Keratinocyte (primary cell): ENCODE measurements at regions not wholly inside any gene's neighbourhood (a gene's known extent, or its start where the extent isn't known, plus 50 kb on each side); places are given as distances from the start of the nearest gene placed in this dataset.

Experiments
- DNase-seq: peaks from one replicate; pipeline ENCODE4 v3.0.0-alpha.2; 2011; ENCODE audit warnings: low read depth, missing footprints, low spot score
- FAIRE-seq: peaks from 2 replicates; lab custom pipeline; 2011; peaks lifted over from hg19 to GRCh38; lab: Jason Lieb, UNC
- H2AFZ ChIP-seq: 2 replicates; pipeline ENCODE4 v1.6.0; 2012; ENCODE audit warnings: low read length, control low read depth, inconsistent platforms; ENCODE audit not compliant: control insufficient read depth
- H3K27ac ChIP-seq: 2 replicates; pipeline ENCODE4 v1.5.1; 2011; ENCODE audit warnings: low read length; ENCODE audit not compliant: control insufficient read depth, insufficient read depth
- H3K27me3 ChIP-seq: 3 replicates; pipeline ENCODE4 v1.6.0; 2011; ENCODE audit warnings: low read length; ENCODE audit not compliant: control insufficient read depth, insufficient read depth; ENCODE audit errors: extremely low read depth
- H3K36me3 ChIP-seq, 2 experiments: 2 replicates in 1 of 2; 3 replicates in 1 of 2; pipeline ENCODE4 v1.5.1; 2011; ENCODE audit warnings: low read length in 2 of 2, mild to moderate bottlenecking in 1 of 2; ENCODE audit not compliant: control insufficient read depth in 2 of 2, insufficient read depth in 2 of 2; ENCODE audit errors: extremely low read depth in 1 of 2
- H3K4me1 ChIP-seq: 3 replicates; pipeline ENCODE4 v1.5.1; 2011; ENCODE audit warnings: low read length; ENCODE audit not compliant: control insufficient read depth, insufficient read depth; ENCODE audit errors: extremely low read depth
- H3K4me2 ChIP-seq: 3 replicates; pipeline ENCODE4 v1.6.0; 2011; ENCODE audit warnings: low read depth, low read length; ENCODE audit not compliant: control insufficient read depth, insufficient read depth; ENCODE audit errors: extremely low read depth
- H3K4me3 ChIP-seq, 3 experiments: fragments of 200-600 bp in 1 of 3; sonication (generic) in 1 of 3; 2 replicates in 2 of 3; 3 replicates in 1 of 3; pipeline ENCODE4 v1.5.1; 2011 to 2016; ENCODE audit warnings: low read length in 3 of 3, mild to moderate bottlenecking in 3 of 3, control low read depth in 2 of 3, inconsistent platforms in 1 of 3, low read depth in 1 of 3, mixed read lengths in 1 of 3, mixed run types in 1 of 3, moderate library complexity in 1 of 3; ENCODE audit not compliant: control insufficient read depth in 2 of 3, insufficient read depth in 2 of 3; ENCODE audit errors: extremely low read depth in 1 of 3
- H3K79me2 ChIP-seq: 2 replicates; pipeline ENCODE4 v1.6.0; 2012; ENCODE audit warnings: low read length; ENCODE audit not compliant: control insufficient read depth, insufficient read depth
- H3K9ac ChIP-seq: 3 replicates; pipeline ENCODE4 v1.6.0; 2011; ENCODE audit warnings: low read length; ENCODE audit not compliant: control insufficient read depth, insufficient read depth; ENCODE audit errors: extremely low read depth
- H3K9me1 ChIP-seq: 3 replicates; pipeline ENCODE4 v1.6.0; 2011; ENCODE audit warnings: low read length; ENCODE audit not compliant: control insufficient read depth, insufficient read depth; ENCODE audit errors: extremely low read depth
- H3K9me3 ChIP-seq: 2 replicates; pipeline ENCODE4 v1.5.1; 2012; ENCODE audit warnings: low read depth, low read length; ENCODE audit not compliant: control insufficient read depth
- H4K20me1 ChIP-seq: 3 replicates; pipeline ENCODE4 v1.6.0; 2011; ENCODE audit warnings: low read length; ENCODE audit not compliant: control insufficient read depth, insufficient read depth; ENCODE audit errors: extremely low read depth
- EZH2 ChIP-seq: IDR thresholded peaks from one replicate; pipeline ENCODE4 v1.6.1; 2012; ENCODE audit warnings: inconsistent platforms, mild to moderate bottlenecking, low read length, moderate library complexity
- dilution Hi-C: fragments of 300-500 bp; cut with MboI; formaldehyde crosslinking; loops from one replicate; pipeline ENCODE4 v1.7.0; 2020; ENCODE audit warnings: low sequenced_read_pairs; ENCODE audit not compliant: extremely low pct_ligation_motif_present
- TF ChIP-seq, protein P1 (sequence below), 3 experiments: IDR thresholded peaks in 1 of 3; conservative IDR thresholded peaks in 1 of 3; optimal IDR thresholded peaks in 1 of 3; 2 replicates in 2 of 3; 3 replicates in 1 of 3; pipeline versions ENCODE3 to v1.5.1; 2011; ENCODE audit warnings: low read length in 3 of 3, mild to moderate bottlenecking in 3 of 3, moderate library complexity in 2 of 3, control low read depth in 1 of 3, inconsistent platforms in 1 of 3; ENCODE audit not compliant: insufficient read depth in 2 of 3; ENCODE audit errors: extremely low read depth in 1 of 3

DNA sequence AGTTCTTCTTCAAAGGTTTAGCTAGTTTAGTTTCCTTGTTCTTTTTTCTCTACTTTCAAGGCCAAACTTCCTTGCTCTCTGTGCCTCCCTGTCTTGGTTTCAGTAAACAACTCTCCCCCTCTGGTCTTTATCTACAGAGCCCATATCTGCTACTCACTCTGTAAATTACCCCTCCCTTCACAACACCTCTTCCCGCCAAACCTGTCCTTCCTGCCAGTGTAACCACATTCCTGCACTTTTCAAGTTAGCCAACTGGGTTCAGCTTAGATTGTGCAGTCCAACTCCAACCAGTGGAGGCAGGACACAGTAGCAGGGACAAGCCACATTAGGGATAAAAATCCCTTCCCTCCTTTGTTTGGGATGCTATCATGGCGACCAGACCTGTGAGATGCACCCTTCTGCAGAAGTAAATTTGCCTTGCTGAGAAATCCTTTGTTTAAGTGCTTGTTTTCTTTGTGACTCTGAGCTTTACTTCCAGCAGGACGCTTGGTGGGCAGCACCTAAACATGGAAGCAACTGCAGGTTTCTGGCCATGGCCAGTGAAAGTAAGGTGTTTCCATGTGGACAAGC lies 706.0 kb downstream of the KCNJ3 start:
- peaks cover 2% of the 10 kb centered on the region for H3K9me3 ChIP-seq
- FAIRE-seq = no peak
- H3K4me1 ChIP-seq = no peaks in the 10 kb centered on the region
- H3K36me3 ChIP-seq = no peaks in the 10 kb centered on the region
- no peaks in the 10 kb centered on the region for H3K79me2 ChIP-seq
- H2AFZ ChIP-seq = no peak overlapping the region
- H4K20me1 ChIP-seq = no peaks in the 10 kb centered on the region
- no peak overlapping the region for H3K4me3 ChIP-seq
- no peak for TF ChIP-seq EZH2
- TF ChIP-seq, protein P1, sequence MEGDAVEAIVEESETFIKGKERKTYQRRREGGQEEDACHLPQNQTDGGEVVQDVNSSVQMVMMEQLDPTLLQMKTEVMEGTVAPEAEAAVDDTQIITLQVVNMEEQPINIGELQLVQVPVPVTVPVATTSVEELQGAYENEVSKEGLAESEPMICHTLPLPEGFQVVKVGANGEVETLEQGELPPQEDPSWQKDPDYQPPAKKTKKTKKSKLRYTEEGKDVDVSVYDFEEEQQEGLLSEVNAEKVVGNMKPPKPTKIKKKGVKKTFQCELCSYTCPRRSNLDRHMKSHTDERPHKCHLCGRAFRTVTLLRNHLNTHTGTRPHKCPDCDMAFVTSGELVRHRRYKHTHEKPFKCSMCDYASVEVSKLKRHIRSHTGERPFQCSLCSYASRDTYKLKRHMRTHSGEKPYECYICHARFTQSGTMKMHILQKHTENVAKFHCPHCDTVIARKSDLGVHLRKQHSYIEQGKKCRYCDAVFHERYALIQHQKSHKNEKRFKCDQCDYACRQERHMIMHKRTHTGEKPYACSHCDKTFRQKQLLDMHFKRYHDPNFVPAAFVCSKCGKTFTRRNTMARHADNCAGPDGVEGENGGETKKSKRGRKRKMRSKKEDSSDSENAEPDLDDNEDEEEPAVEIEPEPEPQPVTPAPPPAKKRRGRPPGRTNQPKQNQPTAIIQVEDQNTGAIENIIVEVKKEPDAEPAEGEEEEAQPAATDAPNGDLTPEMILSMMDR (optimal IDR thresholded peaks at IDR 0.05 in 1 of 3, IDR thresholded peaks at IDR 0.05 in 1 of 3, conservative IDR thresholded peaks at IDR 0.05 in 1 of 3; ENCODE audit: extremely low read depth in 1 of 3, insufficient read depth in 2 of 3, low read length in 3 of 3) = no peak
- DNase-seq = no peak
- dilution Hi-C loops = no loop called here
- H3K9ac ChIP-seq = no peak overlapping the region
- no peak overlapping the region for H3K4me2 ChIP-seq
- no peaks in the 10 kb centered on the region for H3K9me1 ChIP-seq
- no peaks in the 10 kb centered on the region for H3K27me3 ChIP-seq
- no peak overlapping the region for H3K27ac ChIP-seq

DNA sequence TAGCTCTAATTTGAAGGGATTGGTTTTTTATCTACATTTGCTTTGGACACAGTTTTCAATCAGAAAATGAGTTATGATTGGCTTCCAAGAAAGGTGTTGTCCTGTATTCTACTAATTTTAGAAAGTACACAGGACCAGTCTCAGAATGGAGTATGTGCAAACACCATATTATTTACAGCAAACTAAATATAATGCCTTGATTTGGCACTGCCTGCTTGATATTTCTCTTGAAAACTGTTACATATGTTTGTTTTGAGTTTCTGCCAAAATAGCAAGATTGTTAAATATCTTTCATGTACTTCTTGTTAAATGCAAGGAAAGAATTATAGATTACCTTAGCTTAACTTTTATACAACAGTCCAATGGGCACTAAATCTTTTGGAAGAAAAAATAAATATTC lies 694.9 kb downstream of the KCNJ3 start:
- FAIRE-seq = no peak
- no peaks in the 10 kb centered on the region for H3K27me3 ChIP-seq
- H3K9me3 ChIP-seq = no peaks in the 10 kb centered on the region
- dilution Hi-C loops = no loop called here
- H4K20me1 ChIP-seq = no peaks in the 10 kb centered on the region
- no peak for DNase-seq
- H3K4me2 ChIP-seq = no peak overlapping the region
- TF ChIP-seq, protein P1 (optimal IDR thresholded peaks at IDR 0.05 in 1 of 3, IDR thresholded peaks at IDR 0.05 in 1 of 3, conservative IDR thresholded peaks at IDR 0.05 in 1 of 3; ENCODE audit: extremely low read depth in 1 of 3, insufficient read depth in 2 of 3, low read length in 3 of 3) = no peak
- TF ChIP-seq EZH2 = no peak
- no peak overlapping the region for H2AFZ ChIP-seq
- no peaks in the 10 kb centered on the region for H3K9me1 ChIP-seq
- H3K9ac ChIP-seq = no peak overlapping the region
- H3K4me1 ChIP-seq = no peaks in the 10 kb centered on the region
- H3K79me2 ChIP-seq = no peaks in the 10 kb centered on the region
- H3K36me3 ChIP-seq = no peaks in the 10 kb centered on the region
- H3K4me3 ChIP-seq = no peak overlapping the region
- H3K27ac ChIP-seq = no peak overlapping the region
